Esophagus muscularis mucosa (tissue), 2 donors: ENCODE measurements at regions not wholly inside any gene's neighbourhood (a gene's known extent, or its start where the extent isn't known, plus 50 kb on each side); places are given as distances from the start of the nearest gene placed in this dataset.

Experiments used
- EP300 ChIP-seq: sonication (generic); formaldehyde crosslinking; IDR thresholded peaks from one replicate; pipeline ENCODE4 v1.6.1; 2017; ENCODE audit warnings: antibody characterized with exemption
- POLR2A ChIP-seq: fragments of 450-650 bp; IDR thresholded peaks from one replicate; pipeline ENCODE4 v1.6.1; 2017; ENCODE audit warnings: antibody characterized with exemption, moderate library complexity, mild to moderate bottlenecking, low read depth

DNA sequence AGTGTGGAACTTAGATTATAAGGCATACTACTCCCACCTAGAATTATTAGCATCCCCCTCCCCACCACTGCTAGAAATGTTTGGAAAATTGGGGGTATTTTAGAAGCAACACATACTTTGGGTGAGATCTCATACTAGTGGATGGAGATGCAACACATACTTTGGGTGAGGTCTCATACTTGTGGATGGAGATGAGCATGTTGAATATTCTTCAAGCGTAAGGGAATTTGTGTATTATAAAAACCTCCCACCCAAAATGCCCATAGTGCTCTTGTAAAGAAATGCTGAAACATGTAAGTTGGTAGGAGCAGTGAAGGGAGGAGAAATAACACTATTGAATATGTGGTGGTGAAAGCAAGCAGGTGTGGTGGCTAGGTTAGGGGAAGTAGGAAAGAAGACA lies 124.0 kb upstream of the EPHA3 start:
- no peak for TF ChIP-seq EP300
- no peak for TF ChIP-seq POLR2A
